ELF-1 (cell line): ENCODE measurements at regions not wholly inside any gene's neighbourhood (a gene's known extent, or its start where the extent isn't known, plus 50 kb on each side); places are given as distances from the start of the nearest gene placed in this dataset.

Experiments used
- DNase-seq: peaks from one replicate; pipeline ENCODE4 v3.0.0-alpha.2; 2016; ENCODE audit warnings: low read depth, low spot score

GRCh38 chr1:164141797-164142196 is 417.2 kb upstream of the PBX1 start:
- DNase-seq: no peak

DNA sequence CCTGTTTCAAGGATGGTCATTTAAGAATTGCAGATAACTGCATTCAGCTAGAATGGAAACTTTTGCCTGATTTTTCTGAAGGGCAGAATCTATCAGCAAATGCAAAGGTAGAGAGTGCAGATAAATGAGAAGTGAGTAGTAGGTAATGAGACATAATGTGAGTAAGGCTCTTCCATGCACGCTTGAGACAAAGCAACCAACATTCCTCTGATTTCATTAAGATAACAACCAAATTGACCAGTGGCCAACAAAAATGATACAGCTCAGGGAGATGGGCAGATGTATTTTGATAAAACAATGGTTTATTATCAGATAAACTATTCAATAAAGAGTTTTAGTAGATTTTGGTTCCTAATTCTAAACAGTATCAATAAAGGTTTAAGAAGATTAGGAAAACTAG is 404.4 kb upstream of the PBX1 start:
- no peak for DNase-seq

DNA sequence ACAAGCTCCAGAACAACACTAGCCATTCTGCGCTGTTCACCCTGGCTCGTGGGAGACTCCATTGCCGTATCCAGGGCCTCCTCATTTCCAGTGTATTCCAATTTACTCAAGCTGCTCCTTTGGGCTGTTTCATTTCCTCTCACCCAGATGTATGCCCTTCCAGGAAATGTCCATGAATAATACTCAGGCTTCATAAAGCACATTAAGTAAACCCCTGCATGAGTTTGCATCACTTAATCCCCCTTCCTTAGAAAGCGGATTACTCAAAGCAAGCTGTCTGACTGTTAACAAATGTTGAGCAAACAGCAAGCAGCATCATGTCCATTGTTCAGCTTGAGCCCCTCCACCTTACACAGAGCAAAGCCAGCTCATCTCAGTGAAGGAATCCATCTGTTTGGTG is 403.6 kb upstream of the PBX1 start:
- no peak for DNase-seq

- peak; percentile 11 for DNase-seq
Observed at GRCh38 chr1:164163289-164163849, 395.6 kb upstream of the PBX1 start.

DNA sequence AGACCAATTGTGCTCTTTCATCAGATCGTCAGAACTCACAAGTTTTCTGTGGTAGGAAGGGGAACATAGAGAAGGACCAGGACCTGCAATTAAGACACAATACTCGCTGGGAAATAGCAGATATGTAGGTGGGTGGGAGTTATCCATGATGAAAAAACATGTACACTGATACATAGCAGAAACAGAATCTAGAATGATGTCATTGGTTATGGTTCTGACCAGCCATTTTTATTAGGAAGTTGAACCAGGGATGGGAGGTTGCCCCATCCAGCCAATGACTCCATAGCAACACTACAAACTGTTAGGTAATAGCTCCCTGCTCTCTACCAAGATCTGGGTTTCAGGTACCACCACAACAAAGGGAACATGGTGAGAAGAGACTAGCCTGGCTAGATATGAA is 393.5 kb upstream of the PBX1 start:
- DNase-seq: no peak

- peak; percentile 33 for DNase-seq
Observed at GRCh38 chr1:164166454-164166853, 392.5 kb upstream of the PBX1 start.

- no peak for DNase-seq
Observed at GRCh38 chr1:164177118-164177517, 381.9 kb upstream of the PBX1 start.

DNA sequence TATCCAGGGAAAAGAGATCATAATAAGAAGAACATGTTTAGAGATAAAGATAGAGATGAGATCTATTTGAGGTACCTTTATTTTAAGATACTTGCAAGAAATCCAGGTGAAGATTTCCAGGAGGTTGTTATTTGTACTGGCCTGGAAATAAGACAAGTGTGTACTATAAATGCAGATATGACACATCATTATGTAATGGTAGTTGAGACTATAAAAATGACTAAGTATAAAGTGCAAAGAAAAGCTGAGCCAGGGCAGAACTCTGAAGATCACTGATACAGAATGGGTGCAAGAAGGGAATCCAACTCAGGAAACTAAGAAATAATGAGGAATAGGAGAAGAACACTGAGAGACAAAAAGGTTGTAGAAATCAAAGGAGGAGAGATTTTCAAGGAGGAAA is 378.2 kb upstream of the PBX1 start:
- DNase-seq: no peak

- DNase-seq: no peak
Observed at GRCh38 chr1:164183854-164184635, 374.9 kb upstream of the PBX1 start.

- DNase-seq: no peak
Observed at GRCh38 chr1:164186881-164187280, 372.1 kb upstream of the PBX1 start.

DNA sequence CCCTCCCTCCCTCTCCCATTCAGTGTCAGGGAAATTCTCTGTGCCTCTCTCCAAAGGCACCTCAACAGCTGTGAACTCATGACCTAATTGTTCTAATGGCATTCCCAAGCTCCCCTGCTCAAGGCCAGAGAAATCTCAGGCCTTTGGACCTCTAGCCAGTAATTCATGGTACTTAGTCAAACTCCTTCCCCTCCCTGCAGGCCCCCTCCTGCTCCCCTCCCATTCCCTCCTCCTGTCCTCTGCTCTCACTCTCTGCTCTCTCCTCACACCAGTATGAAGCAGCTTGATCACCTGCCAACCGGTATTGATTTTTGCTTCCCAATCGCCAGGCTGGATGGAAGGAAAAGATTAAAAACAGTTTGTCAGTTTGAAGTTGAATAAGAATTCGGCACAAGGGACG is 370.5 kb upstream of the PBX1 start:
- DNase-seq: no peak

GRCh38 chr1:164191191-164191590 is 367.8 kb upstream of the PBX1 start:
- no peak for DNase-seq

DNA sequence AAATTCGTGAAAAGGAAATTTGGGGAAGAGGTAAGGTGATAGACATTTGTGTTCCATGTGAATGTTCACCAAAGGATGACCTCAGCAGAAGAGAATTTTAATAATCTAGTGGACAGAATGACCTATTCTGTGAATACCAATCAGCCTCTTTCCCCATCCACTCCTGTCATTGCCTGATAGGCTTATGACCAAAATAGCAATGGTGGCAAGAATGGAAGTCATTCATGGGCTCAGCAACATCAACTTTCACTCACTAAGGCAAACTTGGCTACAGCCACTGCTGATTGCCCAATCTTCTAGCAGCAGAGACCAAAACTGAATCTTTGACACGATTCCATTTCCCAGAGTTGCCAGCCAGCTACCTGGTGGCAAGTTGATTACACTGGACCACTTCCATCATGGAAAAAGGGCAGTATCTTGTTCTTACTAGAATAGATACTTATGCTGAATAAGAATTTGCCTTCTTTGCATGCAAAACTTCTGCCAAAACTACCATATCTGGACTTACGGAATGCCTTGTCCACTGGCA is 348.7 kb upstream of the PBX1 start:
- DNase-seq: no peak

- DNase-seq: no peak
Observed at GRCh38 chr1:164223378-164223777, 335.6 kb upstream of the PBX1 start.

DNA sequence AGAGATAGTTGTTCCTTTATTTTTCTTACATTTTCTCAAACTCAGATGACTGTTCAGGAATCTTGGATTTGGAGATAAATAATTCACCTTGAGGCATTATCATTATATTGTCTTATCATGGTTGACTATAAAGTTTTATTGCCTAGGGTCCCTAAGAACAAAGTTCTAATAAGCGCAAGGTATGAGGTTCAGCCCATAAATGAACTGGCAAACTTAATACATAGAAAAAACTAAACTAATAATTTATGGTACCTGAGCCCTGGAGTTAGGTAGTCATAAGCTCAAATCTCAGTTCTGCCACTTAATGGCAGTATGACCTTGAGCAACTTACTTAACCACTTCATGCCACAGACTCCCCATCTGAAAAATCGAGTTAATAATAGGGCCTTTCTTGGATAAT is 334.0 kb upstream of the PBX1 start:
- DNase-seq: no peak

DNA sequence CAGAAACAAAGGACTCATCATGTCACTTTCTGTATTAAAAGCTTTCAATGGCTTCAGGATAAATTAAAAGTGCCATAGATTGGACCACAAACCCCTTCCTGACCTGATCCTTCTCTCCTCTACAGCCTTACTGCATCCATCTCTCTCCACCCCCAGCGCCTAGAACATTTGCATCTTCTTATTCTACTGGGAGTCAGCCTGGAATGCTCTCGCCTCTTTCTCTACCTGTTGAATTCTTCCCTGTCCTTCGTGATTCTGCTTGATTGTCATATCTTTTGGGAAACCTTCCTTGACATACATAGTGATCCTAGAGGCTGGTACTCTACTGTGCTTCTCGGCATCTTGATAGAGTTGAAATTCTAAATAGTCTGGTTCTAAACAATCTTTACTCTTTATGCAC is 332.0 kb upstream of the PBX1 start:
- DNase-seq: no peak

DNA sequence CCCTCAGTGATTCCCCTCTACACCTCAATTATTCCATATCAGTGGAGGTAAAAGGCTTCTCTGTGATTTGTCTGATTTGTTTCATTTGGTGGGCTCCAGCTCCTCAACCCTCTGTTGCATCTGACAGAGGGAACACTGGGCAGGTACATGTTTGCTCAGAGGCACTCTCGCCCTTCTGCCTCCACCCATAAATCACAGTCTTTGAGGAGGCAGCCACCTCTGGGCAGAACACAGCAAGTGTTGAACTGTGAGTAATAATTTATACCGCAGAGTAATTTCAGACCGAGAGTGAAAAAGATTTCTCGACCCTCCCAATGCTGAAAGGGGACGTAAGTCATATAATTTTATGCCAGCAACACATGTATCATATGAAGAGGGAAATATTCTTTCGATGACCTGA is 330.1 kb upstream of the PBX1 start:
- DNase-seq: no peak

DNA sequence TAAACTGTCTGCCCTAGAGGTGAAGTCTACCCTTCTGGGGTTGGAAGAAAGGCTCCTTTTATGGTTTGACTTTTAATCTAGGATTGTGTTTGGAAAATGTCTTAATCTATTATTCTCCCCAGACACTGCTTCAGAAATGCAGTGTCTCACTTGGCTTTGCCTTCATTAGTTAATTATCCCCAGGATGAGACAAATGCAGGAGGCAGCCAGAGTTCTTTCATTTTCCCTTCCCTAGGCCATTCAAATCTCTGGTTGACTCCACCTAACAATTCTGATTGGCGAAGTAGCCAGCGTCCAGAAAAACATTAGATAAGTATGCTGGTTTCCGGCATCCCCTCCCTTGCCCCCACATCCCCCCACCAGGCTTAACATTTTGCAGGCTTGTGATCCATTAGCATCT is 325.8 kb upstream of the PBX1 start:
- no peak for DNase-seq

GRCh38 chr1:164240081-164240480 is 318.9 kb upstream of the PBX1 start:
- peak; percentile 44 for DNase-seq

DNA sequence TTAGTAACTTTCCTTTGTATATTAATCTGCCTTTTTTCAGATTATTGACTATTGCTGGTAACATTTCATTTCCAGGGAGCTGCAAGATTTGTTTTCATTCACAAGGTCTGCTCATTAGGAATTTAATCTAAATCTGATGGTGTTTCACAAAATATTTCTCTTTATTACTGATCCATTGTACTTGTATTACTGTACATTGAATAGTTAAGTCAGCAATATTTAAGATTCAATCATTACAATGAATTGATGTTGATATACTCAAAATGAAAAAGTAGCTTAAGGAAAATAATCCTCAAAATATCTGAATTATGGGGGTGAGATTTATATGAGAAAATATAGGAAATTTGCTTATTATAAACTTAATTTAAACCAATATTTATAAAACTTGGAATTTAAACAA is 308.6 kb upstream of the PBX1 start:
- DNase-seq: no peak

DNA sequence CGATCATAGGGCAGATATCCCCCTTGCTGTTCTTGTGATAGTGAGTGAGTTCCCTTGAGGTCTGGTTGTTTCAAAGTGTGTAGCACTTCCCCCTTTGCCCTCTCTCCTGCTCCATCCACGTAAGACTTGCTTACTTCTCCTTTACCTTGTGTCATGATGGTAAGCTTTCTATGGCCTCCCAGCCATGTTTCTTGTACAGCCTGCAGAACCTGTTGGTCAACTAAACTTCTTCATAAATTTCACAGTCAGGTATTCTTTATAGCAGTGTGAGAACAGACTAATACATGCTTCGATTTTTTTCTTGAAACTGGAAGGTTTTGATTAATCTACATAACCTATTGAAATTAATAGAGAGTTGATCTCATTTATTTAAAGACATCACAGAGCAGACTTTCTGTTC is 302.5 kb upstream of the PBX1 start:
- no peak for DNase-seq

DNA sequence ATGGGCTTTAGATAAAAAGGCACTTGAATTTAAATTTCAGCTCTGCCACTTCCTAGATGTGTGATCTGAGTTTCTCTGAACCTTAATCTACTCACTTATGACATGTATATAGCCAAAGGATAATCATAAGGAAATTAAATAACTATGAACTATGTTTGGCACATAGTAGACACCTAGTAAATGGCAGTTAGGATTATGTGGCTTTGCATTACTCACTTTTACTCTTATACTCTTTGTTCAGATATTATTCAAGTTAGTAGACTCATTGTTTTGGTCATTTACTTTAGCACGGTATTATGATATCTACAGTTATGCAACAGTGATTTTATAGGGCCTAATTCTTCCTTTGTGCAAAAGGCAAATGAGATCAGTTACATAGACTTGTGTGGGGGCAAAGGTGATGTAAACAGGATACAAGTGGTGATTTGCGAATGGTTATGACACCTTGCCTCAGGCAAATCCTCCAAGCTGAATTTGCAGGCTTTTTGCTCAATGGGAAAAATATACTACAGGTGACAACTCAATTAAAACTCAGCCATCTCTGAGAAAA is 297.2 kb upstream of the PBX1 start:
- DNase-seq: no peak

DNA sequence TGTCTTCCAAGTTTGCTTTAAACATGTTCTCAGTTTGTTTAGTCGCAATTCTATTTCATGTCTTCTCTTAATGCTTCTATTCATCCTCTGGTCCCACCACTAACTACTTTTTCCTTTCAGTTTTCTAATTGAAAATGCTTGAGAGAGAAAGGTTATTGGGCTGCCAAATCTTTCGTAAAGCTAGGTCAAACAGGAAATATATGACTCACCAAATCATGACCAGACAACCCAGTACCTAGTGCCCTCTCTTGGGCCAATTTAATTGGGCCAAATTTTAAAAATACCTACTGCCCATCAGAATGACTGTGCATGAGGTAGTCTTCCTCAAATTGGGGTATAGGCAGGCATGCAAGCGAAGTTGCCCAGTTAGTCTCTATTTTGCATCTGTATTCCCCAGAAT is 295.4 kb upstream of the PBX1 start:
- DNase-seq: no peak
